Stimulated activated CD4-positive, alpha-beta T cell treated with anti-CD3 and anti-CD28 coated beads, Interleukin-1b, Interleukin-23, amount 100 ng/mL, for 24 hours (primary cell): ENCODE measurements at regions not wholly inside any gene's neighbourhood (a gene's known extent, or its start where the extent isn't known, plus 50 kb on each side); places are given as distances from the start of the nearest gene placed in this dataset.
"Not testable (repeated sequence)": the region's sequence is repeated elsewhere in the genome, so short reads cannot be mapped to it uniquely, and the experiment has no call there.

ENCODE experiments used
- DNase-seq, 4 experiments: peaks; one replicate each; pipeline ENCODE4 v3.0.0-alpha.2; 2020; ENCODE audit warnings: low read depth in 4 of 4, low spot score in 1 of 4

GRCh38 chr3:102896851-102897621 lies 462.2 kb downstream of the ZPLD1 start:
- DNase-seq, result no peak

GRCh38 chr3:102904629-102905028 lies 469.8 kb downstream of the ZPLD1 start:
- DNase-seq, result no peak

- no peak for DNase-seq
Measured at GRCh38 chr3:102905811-102906210, 471.0 kb downstream of the ZPLD1 start.

GRCh38 chr3:102906818-102907217 lies 472.0 kb downstream of the ZPLD1 start:
- no peak for DNase-seq

GRCh38 chr3:102909904-102910303 lies 475.1 kb downstream of the ZPLD1 start:
- DNase-seq, result no peak

GRCh38 chr3:102916532-102916931 lies 481.7 kb downstream of the ZPLD1 start:
- DNase-seq, result no peak

GRCh38 chr3:102926618-102927017 lies 491.8 kb downstream of the ZPLD1 start:
- DNase-seq, result no peak

GRCh38 chr3:102933377-102933776 lies 498.6 kb downstream of the ZPLD1 start:
- DNase-seq, result no peak

GRCh38 chr3:102936511-102937045 lies 501.8 kb downstream of the ZPLD1 start:
- no peak for DNase-seq

- no peak for DNase-seq
Measured at GRCh38 chr3:102941786-102942185, 507.0 kb downstream of the ZPLD1 start.

GRCh38 chr3:102946445-102946844 lies 511.6 kb downstream of the ZPLD1 start:
- DNase-seq, result not testable (repeated sequence)

GRCh38 chr3:102972350-102972749 lies 537.5 kb downstream of the ZPLD1 start:
- no peak for DNase-seq

- DNase-seq, result no peak
Measured at GRCh38 chr3:102974333-102974732, 539.5 kb downstream of the ZPLD1 start.

GRCh38 chr3:102979191-102979590 lies 544.4 kb downstream of the ZPLD1 start:
- no peak for DNase-seq

GRCh38 chr3:102979682-102980354 lies 545.0 kb downstream of the ZPLD1 start:
- no peak for DNase-seq

GRCh38 chr3:102980355-102980696 lies 545.5 kb downstream of the ZPLD1 start:
- no peak for DNase-seq

GRCh38 chr3:103002425-103003176 lies 567.8 kb downstream of the ZPLD1 start:
- DNase-seq, result no peak

- DNase-seq, result no peak
Measured at GRCh38 chr3:103006526-103007183, 571.8 kb downstream of the ZPLD1 start.

- no peak for DNase-seq
Measured at GRCh38 chr3:103009609-103010008, 574.8 kb downstream of the ZPLD1 start.

- no peak for DNase-seq
Measured at GRCh38 chr3:103025880-103026279, 591.1 kb downstream of the ZPLD1 start.

- no peak for DNase-seq
Measured at GRCh38 chr3:103033841-103034240, 599.0 kb downstream of the ZPLD1 start.
